Suppressor macrophage (primary cell): ENCODE measurements at regions not wholly inside any gene's neighbourhood (a gene's known extent, or its start where the extent isn't known, plus 50 kb on each side); places are given as distances from the start of the nearest gene placed in this dataset.

ENCODE experiments used
- DNase-seq, 4 experiments: peaks; one replicate each; pipeline ENCODE4 v3.0.0-alpha.2; 2020 to 2022

DNA sequence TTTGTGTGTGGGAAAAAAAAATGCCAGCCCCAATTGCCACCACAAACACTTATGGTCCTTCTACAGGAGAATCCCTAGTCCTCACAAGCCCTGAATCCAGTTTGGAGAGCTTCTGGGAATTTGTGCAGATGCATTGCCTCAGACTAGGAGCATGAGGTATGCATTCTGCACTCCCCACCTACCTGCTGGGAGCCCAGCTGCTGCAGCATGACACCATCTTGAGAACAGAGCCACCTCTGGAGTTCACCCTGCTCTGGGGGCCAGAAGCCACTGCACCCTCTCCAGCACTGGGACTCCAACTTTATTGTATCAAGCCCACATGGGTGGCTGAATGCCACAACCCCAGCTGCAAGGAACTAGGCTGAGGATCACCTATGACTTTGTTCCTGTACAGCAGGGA lies 568.5 kb upstream of the ID4 start:
- no peak for DNase-seq

DNA sequence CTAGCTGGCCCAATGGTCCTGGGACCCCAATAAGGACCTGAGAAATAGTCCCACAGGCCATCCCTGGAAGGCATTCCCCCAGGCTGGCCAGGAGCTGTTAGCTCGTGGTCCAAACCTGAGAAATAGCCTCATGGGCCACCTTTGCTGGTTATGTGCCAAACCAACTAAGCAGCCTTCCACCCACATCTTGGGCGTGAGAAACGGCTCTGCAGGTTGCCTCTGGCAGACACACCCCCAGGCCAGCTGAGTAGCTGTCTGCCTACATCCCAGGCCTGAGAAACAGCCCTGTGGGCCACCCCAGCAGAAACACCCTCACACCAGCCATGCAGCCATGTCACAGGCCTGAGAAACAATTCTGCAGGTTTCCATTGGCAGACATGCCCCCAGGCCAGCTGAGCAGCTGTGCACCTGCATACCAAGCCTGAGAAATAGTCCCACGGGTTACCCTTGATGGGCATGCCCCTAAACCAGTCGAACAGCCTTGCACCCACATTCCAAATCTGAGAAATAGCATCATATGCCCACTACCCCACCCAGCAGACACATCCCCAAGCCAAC lies 567.8 kb upstream of the ID4 start:
- DNase-seq: no peak

DNA sequence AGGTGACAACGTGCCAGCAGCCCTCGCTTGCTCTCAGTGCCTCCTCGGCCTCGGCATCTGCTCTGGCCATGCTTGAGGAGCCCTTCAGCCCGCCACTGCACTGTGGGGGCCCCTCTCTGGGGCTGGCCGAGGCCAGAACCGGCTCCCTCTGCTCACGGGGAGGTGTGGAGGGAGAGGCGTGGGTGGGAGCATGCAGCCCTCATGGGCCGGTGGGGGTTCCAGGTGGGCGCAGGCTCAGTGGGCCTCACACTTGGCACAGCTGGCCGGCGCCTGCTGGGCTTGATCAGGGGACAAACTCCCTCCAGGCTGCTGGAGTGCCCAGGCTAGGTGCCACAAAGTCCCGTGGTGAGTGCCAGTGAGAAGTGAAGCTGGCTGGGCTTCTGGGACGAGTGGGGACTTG lies 566.6 kb upstream of the ID4 start:
- DNase-seq: no peak

DNA sequence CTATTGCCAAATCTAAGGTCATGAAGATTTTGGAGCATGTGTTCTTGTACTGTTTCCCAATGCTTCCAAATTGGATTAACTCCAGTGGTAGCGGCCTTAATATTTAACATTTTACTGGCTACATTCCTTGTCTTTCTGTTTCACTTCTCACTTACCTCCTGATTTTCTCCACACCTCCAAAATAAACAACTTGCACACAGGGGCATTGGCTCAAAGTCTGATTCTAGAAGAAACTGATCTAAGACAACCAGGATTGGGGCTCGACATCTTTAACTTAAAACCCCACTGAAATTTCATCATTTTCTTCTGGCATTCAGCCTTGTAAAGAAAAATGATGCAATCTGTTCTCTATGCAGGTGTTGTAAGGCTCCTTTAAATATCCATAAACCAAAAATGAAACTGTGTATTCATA lies 557.9 kb upstream of the ID4 start:
- no peak for DNase-seq

DNA sequence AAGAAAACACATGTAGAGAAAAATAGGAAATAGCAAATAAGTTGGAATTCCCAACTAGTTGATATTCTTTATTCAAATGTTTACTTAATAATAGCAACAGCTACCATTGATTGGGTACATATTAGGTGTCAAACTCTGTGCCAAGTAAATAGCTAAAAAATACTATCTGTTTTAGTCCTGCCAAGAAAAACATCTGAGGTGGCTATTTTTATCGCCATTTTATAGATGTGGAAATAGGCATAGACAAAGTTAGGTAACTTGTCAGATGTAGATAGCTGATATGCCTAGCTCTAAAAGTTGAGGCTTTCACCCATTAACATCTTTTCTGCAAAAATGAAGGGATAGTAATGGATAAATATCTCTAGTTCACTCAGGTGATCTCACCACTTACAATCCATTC lies 549.2 kb upstream of the ID4 start:
- no peak for DNase-seq

DNA sequence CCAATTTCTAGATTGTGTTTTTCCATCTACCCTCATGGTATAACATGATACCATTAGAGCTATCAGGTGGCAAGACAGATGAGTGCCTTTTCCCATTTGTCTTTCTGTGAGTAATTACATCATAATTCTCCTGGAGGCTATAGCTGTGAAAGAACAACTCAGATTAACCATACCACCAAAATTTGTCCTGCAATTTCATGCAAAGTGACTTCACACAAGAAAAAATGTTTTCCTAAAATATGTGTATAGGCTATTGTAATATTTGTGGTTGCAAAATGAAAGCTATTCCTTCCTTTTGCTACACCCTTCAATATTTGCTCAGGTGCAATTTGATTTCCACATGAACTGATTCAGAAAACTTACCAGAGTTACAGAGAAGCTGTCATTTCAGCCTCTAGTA lies 547.7 kb upstream of the ID4 start:
- no peak for DNase-seq

DNA sequence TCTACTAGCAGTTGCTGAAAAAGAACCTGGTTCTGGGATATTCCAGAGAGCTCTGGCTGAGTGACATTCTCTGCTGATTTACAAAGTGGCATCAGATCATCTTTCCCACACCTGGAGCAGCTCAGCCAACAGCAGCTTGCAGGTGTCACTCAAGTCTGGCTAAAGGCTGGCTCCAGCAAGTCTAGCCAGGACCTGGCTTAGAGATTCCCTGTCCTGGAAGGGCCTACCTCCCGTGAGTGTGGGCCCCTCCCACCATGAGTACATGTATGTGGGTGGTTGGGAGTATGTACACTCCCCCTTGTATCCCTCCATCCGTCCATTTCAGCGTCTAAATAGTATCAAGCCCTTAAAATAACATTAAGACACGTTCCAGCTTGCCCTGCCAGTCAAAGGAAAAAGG lies 539.3 kb upstream of the ID4 start:
- no peak for DNase-seq

DNA sequence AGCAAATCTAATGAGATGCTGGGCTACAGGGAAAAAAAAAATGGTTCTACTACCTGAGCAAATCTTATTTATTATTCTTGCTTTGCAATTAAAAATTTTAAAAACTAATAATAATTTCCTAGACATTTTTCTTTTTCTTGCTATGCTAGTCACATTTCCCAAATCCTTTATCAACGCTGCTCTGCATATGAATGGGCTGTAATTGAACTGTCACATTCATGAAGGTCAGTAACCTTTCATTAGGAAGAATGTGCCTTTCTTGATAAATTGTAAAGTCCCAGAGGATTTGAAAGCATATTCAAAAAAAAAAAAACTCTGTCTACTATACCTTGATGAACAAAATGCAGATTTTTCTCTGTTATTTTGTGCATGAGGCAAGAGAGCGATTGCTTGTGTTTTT lies 538.7 kb upstream of the ID4 start:
- no peak for DNase-seq

DNA sequence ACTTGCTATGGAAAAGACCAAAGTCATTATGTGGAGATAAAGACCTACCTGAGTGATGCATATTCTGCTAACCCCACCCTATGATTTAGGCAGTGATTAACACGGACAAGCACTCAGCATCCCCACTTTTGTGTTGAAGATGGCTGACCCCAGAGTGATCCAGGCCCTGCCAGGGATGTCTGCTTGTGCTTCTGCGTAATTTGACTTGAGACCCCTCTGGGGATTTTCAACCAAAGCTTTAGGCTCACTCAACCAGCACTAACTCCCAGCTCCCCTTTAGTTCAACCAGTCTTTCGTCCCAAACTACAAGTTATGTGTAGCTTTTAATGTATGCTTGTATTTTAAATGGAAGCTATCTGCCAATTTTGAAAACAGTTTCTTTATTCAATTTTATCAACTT lies 538.0 kb upstream of the ID4 start:
- no peak for DNase-seq

DNA sequence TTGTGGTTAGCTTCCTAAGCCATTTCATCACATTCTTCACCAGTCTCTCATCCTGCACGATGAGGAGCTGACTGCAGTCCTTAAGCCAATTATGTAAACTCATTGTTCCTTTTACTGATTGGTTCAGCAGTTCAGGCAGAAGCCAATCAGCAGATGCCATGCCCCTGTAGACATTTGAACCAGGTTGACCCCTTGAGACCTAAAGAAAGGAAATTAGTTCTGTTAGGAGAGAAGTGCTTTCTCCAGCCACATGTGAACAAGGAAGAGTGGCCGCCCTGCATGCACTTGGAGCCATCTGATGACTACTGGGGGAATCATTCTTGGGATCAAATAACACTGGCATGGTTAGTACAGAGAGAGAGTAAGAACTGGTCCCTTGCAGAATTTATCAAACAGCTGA lies 535.2 kb upstream of the ID4 start:
- no peak for DNase-seq

DNA sequence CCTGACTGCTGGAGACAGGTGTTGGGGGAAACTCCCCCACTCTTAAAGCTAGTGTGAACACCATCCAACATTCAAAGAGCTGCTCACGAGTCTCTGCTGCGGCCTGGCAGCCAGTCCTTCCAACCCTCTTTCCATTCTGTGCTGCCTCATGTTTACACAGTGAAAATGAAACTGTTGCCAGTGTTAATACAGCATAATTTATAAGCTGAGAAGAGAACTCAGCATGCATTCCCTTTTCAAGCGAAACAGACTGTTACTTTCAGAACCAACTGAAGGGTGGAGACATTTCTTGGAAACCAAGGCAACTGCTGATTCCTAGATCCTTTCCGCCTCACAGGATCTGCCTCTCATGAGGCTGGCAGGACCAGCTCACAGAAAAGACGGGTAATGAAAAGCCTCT lies 533.8 kb upstream of the ID4 start:
- DNase-seq: no peak

DNA sequence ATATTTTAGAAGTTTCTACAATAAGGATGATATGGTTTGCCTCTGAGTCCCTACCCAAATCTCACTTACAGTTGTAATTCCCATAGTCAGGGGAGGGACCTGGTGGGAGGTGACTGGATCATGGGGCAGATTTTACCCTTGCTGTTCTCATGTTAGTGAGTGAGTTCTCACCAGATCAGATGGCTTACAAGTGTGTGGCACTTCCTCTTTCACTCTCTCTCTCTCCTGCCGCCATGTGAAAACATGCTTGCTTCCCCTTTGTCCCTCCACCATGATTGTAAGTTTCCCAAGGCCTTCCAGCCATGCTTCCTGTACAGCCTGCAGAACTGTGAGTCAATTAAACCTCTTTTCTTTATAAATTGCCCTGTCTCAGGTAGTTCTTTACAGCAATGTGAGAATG lies 527.5 kb upstream of the ID4 start:
- DNase-seq: no peak

DNA sequence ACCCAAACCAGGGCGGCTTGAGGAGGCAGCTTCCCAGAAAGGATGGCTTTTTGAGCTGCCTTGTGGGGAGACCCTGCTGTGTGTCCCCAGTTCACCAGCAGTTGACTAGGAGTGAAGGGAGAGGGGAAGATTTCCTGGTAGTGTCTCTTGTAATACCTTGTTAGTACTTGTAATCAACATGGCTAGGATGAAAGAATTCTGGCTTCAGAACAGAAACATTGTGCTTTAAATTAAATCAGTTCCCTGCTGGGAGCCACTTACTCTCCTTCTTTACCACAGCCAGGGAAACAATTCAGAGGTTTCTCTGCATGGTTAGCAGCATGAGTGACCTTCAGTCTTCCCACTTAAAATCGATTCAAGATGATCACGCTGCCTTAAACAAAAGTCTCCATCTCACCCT lies 525.4 kb upstream of the ID4 start:
- DNase-seq: no peak

DNA sequence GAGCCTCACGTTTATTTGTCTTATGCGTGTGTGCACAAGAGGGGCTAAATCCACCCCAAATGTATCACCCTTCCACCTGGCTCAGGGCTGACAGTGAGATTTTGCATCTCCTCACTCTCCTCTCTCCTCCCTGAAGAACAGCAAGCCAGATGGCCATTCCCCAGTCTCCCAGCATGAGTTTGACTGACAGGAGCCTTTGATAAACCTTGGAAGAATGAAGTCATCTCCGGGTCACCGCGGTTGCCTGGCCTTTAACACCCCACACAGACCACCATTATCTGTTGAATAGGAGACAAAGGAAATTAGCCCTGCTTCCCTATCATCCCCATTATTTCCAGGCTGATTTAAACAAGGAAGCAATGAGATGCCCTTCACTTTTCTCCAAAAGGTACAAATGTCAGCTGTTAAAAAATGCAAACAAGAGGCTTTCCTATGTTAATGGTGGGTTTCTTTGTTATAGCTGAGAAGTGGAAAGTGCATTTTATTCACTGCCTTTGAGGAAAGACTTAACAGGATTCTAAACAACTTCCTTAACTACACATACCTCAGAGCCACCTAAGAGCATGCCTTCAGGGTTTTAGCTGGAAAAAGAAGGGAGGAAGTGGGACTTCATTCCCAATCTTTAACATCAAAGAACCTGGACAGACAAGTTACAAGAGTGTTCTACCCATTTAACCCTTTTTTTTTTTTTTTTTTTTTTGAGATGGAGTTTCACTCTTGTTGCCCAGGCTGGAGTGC lies 524.8 kb upstream of the ID4 start:
- no peak for DNase-seq

DNA sequence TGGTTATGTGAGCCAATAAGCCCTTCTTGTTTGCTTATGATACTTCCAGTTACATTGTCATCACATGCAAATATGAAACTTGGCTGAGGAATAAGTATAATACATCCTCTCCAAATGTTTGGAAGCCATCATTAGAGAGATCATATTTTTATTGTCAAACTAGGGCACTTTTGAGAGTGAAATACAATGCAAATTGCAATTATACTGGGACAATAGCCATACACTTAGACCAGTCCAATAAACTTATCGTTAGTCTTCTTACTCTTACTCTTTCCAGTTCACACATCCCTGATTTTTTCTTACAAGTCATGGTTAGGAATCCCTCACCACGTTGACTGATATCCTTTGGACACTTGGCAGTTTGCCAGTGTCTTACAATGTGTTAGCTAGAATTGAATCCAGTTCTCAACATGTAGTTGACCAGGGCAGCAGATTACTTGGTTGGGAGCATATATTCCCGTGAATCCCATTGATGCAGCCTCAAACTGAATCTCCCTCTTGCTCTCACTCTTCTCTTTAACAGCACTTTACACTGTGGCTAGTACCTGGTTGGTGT lies 519.7 kb upstream of the ID4 start:
- no peak for DNase-seq

DNA sequence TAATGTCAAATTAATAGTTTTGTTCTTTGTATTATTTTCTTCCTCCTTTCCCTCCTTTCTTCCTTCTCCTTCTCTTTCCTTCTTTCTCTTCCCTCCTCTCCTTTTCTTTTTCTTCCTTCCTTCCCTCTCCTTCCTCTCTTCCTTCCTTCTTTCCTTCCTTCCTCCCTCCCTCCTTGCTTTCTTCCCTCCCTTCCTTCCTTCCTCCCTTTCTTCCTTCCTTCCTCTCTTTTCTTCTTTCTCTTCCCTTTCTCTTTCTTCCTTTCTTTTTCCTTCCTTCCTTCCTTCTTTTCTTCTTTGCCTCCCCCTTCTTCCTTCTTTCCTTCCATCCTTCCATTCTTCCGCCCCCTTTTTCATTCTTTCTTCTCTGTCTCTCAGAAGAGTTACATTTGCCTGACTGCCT lies 518.2 kb upstream of the ID4 start:
- no peak for DNase-seq

DNA sequence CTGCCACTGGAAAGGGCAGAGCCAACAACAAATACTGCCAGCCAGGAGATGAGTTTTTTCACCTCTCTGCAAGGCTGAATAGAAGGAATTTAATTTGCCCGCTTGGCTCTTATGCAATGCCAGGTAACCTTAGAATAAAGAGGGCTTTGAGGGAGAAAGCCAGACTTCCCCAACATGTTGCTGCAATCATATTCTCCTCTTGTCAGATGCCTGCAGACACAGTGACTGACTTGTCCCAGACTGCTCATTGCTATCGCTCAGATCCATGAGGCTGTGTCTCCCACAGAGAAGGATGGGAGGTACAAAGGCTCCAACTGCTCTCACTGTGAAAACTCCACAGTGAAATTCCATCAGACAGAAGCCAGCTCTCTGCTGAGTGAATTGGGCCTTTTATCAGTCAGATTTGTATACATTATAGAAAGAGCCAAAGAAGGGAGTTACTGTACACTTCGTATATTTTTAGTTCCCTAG lies 517.0 kb upstream of the ID4 start:
- no peak for DNase-seq

DNA sequence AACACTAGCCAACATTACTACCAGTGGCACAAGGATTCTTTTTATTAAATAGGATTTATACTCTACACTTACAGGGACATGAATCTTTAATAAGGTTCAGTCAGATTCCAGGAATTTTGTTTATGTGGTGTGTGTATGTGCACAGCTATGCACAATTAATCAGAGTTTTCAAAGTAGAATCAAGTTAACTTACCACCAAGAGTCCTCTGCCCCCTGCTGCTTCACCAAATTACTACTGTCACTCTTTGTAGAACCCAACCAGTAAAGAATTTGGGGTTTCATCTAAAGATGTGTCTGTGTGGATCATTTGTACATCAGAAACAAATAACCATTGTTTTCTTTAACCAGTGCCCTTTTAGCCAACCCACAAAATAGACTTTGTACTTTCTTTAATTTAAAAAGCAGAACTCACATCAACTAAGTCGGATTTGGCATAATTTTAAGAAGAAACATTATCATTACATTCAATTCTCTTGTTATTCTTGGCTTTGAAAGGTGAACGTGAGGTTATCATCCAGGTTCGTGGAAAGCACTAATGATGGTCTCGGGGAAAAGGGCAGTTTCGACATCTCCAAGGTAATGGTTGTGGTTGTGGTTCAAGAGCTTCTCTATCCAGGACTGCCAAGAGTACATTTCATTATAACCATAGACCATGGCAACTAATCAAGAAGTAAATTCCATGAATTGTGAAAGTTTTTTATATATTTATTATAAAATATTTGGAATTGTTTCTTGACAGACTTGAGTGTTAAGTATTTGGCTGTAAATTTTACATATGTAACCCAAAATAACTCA lies 514.3 kb upstream of the ID4 start:
- DNase-seq: no peak

DNA sequence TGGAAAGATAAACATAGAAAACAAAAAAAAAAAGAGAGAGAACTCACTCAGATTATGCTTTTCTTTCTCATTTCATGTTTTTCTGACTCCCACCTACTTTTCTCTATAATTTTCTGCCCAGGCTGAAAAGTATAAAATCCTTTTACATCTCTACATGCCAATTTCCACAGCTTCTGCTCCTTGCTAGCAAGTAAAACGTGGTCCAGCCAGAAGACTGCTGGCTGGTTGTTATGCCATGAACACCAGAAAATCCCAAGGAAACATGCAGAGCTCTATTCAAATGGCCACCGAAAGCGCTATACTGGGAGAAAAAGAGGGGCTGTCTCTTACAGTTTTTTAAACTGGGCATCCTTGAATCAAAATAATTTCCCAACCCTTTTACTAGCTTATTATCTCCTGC lies 512.8 kb upstream of the ID4 start:
- DNase-seq: no peak

DNA sequence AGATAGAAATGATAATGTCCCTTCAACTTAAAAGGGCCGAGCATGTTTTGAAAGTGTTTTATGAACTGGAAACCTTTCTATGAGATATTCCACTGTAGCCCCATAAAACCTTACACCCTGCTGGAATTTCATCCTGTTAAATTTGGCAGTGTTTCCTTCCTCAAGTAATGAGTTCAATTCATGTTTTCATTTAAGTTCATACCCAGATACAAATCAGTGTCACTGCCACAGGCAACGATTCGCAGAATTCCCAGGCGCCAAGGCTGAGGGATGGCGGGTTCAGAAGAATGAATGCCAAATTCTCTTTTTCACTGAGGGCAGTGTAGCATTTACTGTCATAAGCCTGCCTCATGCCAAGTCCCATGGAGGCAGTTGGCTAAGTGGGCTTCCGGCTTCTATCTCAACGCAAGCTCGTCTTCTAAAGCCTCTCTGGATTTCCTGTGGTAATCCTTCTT lies 511.8 kb upstream of the ID4 start:
- no peak for DNase-seq

DNA sequence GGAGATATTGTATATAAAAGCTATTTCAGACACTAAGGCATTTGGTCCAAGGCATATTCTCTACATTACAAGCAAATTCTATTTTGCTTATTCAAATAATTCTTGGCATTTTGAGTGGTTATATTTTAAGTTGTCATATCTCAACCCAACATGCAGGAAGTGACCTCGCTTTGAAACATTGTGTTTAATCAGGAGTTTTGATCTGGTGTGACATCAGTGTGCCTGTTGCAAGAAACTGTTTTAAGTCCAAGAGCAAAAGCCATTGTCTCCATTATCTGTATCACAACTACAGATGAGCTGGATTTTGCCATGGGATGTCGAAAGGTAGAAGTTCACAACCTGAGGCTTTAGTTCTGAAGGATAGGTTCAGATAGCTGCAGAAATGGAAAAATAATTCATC lies 509.9 kb upstream of the ID4 start:
- DNase-seq: no peak

DNA sequence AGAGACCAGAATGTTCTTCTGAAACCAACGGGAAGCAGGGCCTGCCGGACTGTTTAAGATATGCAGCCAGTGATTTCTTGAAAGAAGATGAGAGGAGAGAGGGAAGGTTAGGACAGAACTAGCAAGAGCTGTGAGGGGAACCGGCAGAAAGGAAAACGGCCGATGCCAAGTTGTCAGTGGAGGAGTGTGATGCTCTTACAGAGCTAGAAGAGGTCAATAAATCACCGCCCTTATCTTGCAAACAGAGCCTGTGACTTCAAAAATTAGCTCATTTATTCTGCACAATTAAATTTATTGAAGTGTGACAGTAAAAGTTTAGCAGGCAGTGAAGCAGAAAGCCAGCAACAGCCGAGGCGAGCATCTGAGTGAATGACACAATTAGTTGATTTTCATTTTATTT lies 509.5 kb upstream of the ID4 start:
- no peak for DNase-seq

DNA sequence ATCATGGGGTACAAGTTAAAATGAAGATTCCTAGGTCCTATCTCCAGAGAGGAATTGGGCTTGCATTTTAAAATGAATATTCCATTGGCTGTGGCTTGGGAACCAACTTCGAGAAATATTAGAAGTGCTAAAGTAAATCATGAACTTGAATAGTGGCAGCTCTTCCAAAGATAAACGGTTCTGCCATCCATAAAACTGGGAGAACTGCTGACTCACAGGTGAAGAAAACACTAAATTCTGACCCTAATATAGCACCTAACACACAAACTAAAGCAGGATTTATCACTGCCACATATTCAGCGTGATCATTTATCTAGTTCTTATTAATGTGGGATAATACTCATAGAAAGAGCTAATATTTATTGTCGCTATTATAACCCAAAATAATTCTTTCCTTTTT lies 508.1 kb upstream of the ID4 start:
- DNase-seq: no peak

DNA sequence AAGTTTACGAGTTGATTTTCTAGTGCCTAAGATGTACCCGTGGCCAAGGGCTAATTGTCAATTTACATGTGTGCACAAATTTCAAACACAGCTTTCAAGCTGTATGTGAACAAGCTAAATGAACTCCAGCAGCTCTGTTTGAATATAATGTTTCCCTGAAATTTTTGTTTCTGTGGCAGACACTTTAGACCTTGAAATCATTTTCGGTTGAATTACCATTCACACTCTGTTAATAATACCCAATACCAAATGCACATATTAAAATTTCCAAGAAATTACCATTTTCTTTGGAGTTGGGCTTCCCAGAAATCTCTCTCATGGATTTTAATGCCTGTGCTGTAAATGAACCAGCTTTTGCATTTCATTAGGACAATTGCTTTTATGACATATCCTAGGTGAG lies 506.1 kb upstream of the ID4 start:
- DNase-seq: no peak
